C4-2B (cell line): ENCODE measurements at regions not wholly inside any gene's neighbourhood (a gene's known extent, or its start where the extent isn't known, plus 50 kb on each side); places are given as distances from the start of the nearest gene placed in this dataset.

Experiments
- ZFX ChIP-seq: fragments of 450-650 bp; IDR thresholded peaks from 2 replicates; pipeline ENCODE4 v1.6.1; 2017
- TF ChIP-seq, protein P1 (sequence below): fragments of 450-650 bp; conservative IDR thresholded peaks from 2 replicates; pipeline ENCODE4 v1.5.1; 2017; ENCODE audit warnings: mild to moderate bottlenecking

DNA sequence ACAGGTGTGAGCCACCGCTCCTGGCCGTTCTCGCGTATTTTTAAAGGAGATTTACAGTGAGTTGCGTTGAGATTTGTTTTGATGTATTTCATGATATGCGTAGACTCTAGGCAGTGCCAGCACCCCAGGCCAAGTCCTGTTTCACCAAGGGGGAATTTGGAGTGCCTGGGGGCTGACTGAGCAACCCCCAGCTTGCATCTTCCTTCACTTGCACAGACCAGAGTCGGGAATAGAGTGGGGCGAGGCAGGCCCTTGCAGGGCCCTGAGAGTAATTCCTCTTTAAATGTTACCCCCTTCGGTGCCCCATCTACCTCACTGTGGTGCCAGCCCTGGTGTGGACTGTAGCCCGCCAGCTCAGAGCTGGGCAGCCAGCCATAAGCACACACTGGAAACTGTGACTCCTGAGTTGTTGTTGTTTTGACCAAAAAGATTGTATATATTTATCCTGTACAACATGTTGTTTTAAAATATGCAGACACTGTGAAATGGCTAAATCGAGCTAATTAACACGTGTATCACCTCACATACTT lies 269.5 kb downstream of the NPHP4 start:
- TF ChIP-seq, protein P1, sequence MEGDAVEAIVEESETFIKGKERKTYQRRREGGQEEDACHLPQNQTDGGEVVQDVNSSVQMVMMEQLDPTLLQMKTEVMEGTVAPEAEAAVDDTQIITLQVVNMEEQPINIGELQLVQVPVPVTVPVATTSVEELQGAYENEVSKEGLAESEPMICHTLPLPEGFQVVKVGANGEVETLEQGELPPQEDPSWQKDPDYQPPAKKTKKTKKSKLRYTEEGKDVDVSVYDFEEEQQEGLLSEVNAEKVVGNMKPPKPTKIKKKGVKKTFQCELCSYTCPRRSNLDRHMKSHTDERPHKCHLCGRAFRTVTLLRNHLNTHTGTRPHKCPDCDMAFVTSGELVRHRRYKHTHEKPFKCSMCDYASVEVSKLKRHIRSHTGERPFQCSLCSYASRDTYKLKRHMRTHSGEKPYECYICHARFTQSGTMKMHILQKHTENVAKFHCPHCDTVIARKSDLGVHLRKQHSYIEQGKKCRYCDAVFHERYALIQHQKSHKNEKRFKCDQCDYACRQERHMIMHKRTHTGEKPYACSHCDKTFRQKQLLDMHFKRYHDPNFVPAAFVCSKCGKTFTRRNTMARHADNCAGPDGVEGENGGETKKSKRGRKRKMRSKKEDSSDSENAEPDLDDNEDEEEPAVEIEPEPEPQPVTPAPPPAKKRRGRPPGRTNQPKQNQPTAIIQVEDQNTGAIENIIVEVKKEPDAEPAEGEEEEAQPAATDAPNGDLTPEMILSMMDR: no peak
- TF ChIP-seq ZFX: no peak
